GM12892 (cell line): ENCODE measurements at regions not wholly inside any gene's neighbourhood (a gene's known extent, or its start where the extent isn't known, plus 50 kb on each side); places are given as distances from the start of the nearest gene placed in this dataset.

ENCODE experiments used
- POLR2A ChIP-seq: IDR thresholded peaks from 2 replicates; pipeline ENCODE4 v1.6.1; 2011; ENCODE audit warnings: low read depth, low read length, control low read depth
- POLR2AphosphoS5 ChIP-seq: IDR thresholded peaks from 2 replicates; pipeline ENCODE4 v1.6.1; 2011; ENCODE audit warnings: low read depth, low read length, control low read depth
- TAF1 ChIP-seq: IDR thresholded peaks from 2 replicates; pipeline ENCODE4 v1.6.1; 2011; ENCODE audit warnings: low read depth, mild to moderate bottlenecking, control low read depth, low read length, borderline replicate concordance

GRCh38 chr14:98130691-98131090 lies 1141.3 kb downstream of the BCL11B start:
- TF ChIP-seq POLR2A (no peak), TAF1 (no peak), POLR2AphosphoS5 (no peak)
